ENCODE measurements at regions not wholly inside any gene's neighbourhood (a gene's known extent, or its start where the extent isn't known, plus 50 kb on each side); places are given as distances from the start of the nearest gene placed in this dataset.
"Not testable (repeated sequence)": the region's sequence is repeated elsewhere in the genome, so short reads cannot be mapped to it uniquely, and the experiment has no call there.

- no peak for DNase-seq
Measured at GRCh38 chr10:118918587-118918986, 110.9 kb upstream of the NANOS1 start.

GRCh38 chr10:118920206-118920605, 109.3 kb upstream of the NANOS1 start:
- no peak for DNase-seq

GRCh38 chr10:118922226-118922625, 107.3 kb upstream of the NANOS1 start:
- no peak for DNase-seq

GRCh38 chr10:118922972-118923371, 106.5 kb upstream of the NANOS1 start:
- DNase-seq: no peak

- DNase-seq: no peak
Measured at GRCh38 chr10:118924493-118924892, 105.0 kb upstream of the NANOS1 start.

- no peak for DNase-seq
Measured at GRCh38 chr10:118925404-118926071, 104.0 kb upstream of the NANOS1 start.

- no peak for DNase-seq
Measured at GRCh38 chr10:118926072-118926417, 103.5 kb upstream of the NANOS1 start.

- DNase-seq: no peak
Measured at GRCh38 chr10:118926441-118926840, 103.1 kb upstream of the NANOS1 start.

GRCh38 chr10:118926903-118927302, 102.6 kb upstream of the NANOS1 start:
- no peak for DNase-seq

GRCh38 chr10:118927321-118927720, 102.2 kb upstream of the NANOS1 start:
- no peak for DNase-seq

- no peak for DNase-seq
Measured at GRCh38 chr10:118930614-118931013, 98.9 kb upstream of the NANOS1 start.

GRCh38 chr10:118931436-118931835, 98.1 kb upstream of the NANOS1 start:
- DNase-seq: no peak

- DNase-seq: not testable (repeated sequence)
Measured at GRCh38 chr10:118932154-118932553, 97.4 kb upstream of the NANOS1 start.

GRCh38 chr10:118937226-118937625, 92.3 kb upstream of the NANOS1 start:
- DNase-seq: no peak

GRCh38 chr10:118939211-118940007, 90.1 kb upstream of the NANOS1 start:
- no peak for DNase-seq

GRCh38 chr10:118940386-118940785, 89.1 kb upstream of the NANOS1 start:
- DNase-seq: no peak

GRCh38 chr10:118943253-118943652, 86.3 kb upstream of the NANOS1 start:
- no peak for DNase-seq

- no peak for DNase-seq
Measured at GRCh38 chr10:118944959-118945633, 84.4 kb upstream of the NANOS1 start.

GRCh38 chr10:118948786-118949185, 80.7 kb upstream of the NANOS1 start:
- DNase-seq: no peak

- no peak for DNase-seq
Measured at GRCh38 chr10:118950190-118950680, 79.3 kb upstream of the NANOS1 start.

- no peak for DNase-seq
Measured at GRCh38 chr10:118950997-118951637, 78.4 kb upstream of the NANOS1 start.

- no peak for DNase-seq
Measured at GRCh38 chr10:118952493-118953295, 76.8 kb upstream of the NANOS1 start.

Data from femur (tissue), 1 donor.